ENCODE measurements at regions not wholly inside any gene's neighbourhood (a gene's known extent, or its start where the extent isn't known, plus 50 kb on each side); places are given as distances from the start of the nearest gene placed in this dataset.

GRCh38 chr1:108072212-108072611, 107.2 kb upstream of the VAV3 start:
- no peak overlapping the region for H2BK120ac ChIP-seq (ENCODE audit: low read depth, low read length, poor library complexity, severe bottlenecking)
- H2AFZ ChIP-seq (ENCODE audit: low read length) = no peak overlapping the region
- no CpG with 5 or more reads among the region's 2 CpGs for WGBS (ENCODE audit: extremely low coverage, insufficient read length, low lambda C conversion rate)
- no peaks in the 10 kb centered on the region for H3K4me1 ChIP-seq (ENCODE audit: insufficient read depth, low read length)
- TF ChIP-seq CTCF (conservative IDR thresholded peaks at IDR 0.05) = no peak
- H3K9ac ChIP-seq (ENCODE audit: extremely low read depth, insufficient read length, low read length) = no peak overlapping the region
- H2BK15ac ChIP-seq (ENCODE audit: low read depth, low read length) = no peak overlapping the region
- no peaks in the 10 kb centered on the region for H3K79me2 ChIP-seq (ENCODE audit: insufficient read depth, low read length)
- no peak for DNase-seq
- H3K27ac ChIP-seq (ENCODE audit: insufficient read length, low read depth, low read length) = no peak overlapping the region
- H3K4me2 ChIP-seq (ENCODE audit: insufficient read depth, insufficient read length, low read length) = no peak overlapping the region
- no peak overlapping the region for H4K5ac ChIP-seq (ENCODE audit: insufficient read length, low read depth, low read length)
- no peak overlapping the region for H2BK20ac ChIP-seq (ENCODE audit: low read depth, low read length, poor library complexity, severe bottlenecking)
- no peak overlapping the region for H4K8ac ChIP-seq (replicated peaks; ENCODE audit: insufficient read length, low read depth, low read length)
- no peak overlapping the region for H3K14ac ChIP-seq (ENCODE audit: insufficient read depth, low read length)
- H3K18ac ChIP-seq (ENCODE audit: insufficient read length, low read depth, low read length) = no peak overlapping the region
- no peaks in the 10 kb centered on the region for H3K9me3 Mint-ChIP-seq
- no peak overlapping the region for H3K23ac ChIP-seq (ENCODE audit: insufficient read length, low read depth, low read length)
- H3K4ac ChIP-seq (ENCODE audit: low read depth, low read length) = no peak overlapping the region
- H4K91ac ChIP-seq (ENCODE audit: insufficient read length, low read depth, low read length) = no peak overlapping the region
- no peaks in the 10 kb centered on the region for H3K36me3 Mint-ChIP-seq (ENCODE audit: insufficient read depth in 1 of 3, low read depth in 3 of 3)
- H3T11ph ChIP-seq (ENCODE audit: low read length) = no peak overlapping the region
- H3K9me3 ChIP-seq (ENCODE audit: control insufficient read depth, low read depth, low read length) = no peaks in the 10 kb centered on the region
- no peak overlapping the region for H2BK5ac ChIP-seq (ENCODE audit: insufficient read length, low read length)
- H2AK5ac ChIP-seq (ENCODE audit: insufficient read length, low read length) = no peak overlapping the region
- no peaks in the 10 kb centered on the region for H4K20me1 ChIP-seq (ENCODE audit: control insufficient read depth, insufficient read depth, insufficient read length)
- no peaks in the 10 kb centered on the region for H3K27me3 Mint-ChIP-seq (ENCODE audit: low read depth)
- no peaks in the 10 kb centered on the region for H3K27me3 ChIP-seq (ENCODE audit: insufficient read depth, low read length)
- no peak overlapping the region for H3K27ac Mint-ChIP-seq
- no peak overlapping the region for H3K56ac ChIP-seq (ENCODE audit: insufficient read length, low read depth, low read length)
- H2BK12ac ChIP-seq (ENCODE audit: insufficient read length, low read depth, low read length) = no peak overlapping the region
- H3K23me2 ChIP-seq (ENCODE audit: insufficient read length, low read depth, low read length, poor library complexity, severe bottlenecking) = no peaks in the 10 kb centered on the region
- H3K4me3 Mint-ChIP-seq = no peak overlapping the region
- no peaks in the 10 kb centered on the region for H3K79me1 ChIP-seq (ENCODE audit: insufficient read depth, low read depth, low read length, poor library complexity, severe bottlenecking)
- H3K4me1 Mint-ChIP-seq = no peaks in the 10 kb centered on the region
